ENCODE measurements at regions not wholly inside any gene's neighbourhood (a gene's known extent, or its start where the extent isn't known, plus 50 kb on each side); places are given as distances from the start of the nearest gene placed in this dataset.

DNA sequence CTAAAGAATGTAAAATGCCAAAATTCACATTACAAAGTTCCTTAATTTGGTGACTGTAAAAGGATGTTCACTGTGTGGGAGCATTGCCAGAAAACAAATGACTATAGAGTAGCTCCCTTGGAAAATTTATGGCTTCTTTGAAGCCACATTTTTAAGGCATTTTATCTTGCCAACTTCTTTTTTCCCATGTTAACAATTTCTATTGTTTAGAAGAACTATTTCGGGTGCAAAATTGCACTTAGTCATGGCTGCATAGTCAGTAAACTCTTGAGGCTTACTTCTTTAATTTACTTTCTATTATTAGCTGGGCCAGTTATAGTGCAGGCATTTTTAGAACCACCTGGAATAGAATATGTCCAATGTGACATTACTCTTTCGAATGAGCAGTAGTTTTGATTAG is 515.3 kb downstream of the JRKL start:
- no peaks in the 10 kb centered on the region for H3K9me3 Mint-ChIP-seq
- CTCF ChIA-PET, result no interaction called here
- H3K27ac Mint-ChIP-seq, result no peak overlapping the region
- H3K4me1 Mint-ChIP-seq (ENCODE audit: low read depth), result no peaks in the 10 kb centered on the region
- no peaks in the 10 kb centered on the region for H3K36me3 Mint-ChIP-seq
- H3K4me3 Mint-ChIP-seq, result no peak overlapping the region
- POLR2A ChIA-PET, result no interaction called here
- no peak for DNase-seq
- no peaks in the 10 kb centered on the region for H3K27me3 Mint-ChIP-seq
- intact Hi-C loops (cut with micrococcal nuclease), result no loop called here

DNA sequence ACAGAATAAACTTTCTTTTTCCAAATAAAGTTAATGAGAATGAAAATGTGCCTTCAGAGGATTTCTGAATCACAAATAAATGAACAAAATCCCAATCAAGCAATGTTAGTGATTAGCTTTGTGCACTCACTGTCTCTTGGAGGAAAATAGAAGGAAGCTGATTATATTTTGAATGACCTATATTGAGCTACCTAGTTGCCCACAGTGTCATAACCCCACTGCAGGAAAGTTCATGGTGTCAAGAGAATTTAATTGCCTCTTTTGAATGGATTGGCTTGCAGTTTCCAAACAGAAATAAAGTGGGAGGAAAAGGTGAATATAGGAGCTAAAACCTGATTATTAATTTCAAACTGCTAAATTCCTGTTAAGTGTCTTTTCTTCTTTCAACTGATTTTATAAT is 515.9 kb downstream of the JRKL start:
- H3K9me3 Mint-ChIP-seq, result no peaks in the 10 kb centered on the region
- H3K27ac Mint-ChIP-seq, result no peak overlapping the region
- no peaks in the 10 kb centered on the region for H3K27me3 Mint-ChIP-seq
- CTCF ChIA-PET, result no interaction called here
- H3K36me3 Mint-ChIP-seq, result no peaks in the 10 kb centered on the region
- no peaks in the 10 kb centered on the region for H3K4me1 Mint-ChIP-seq (ENCODE audit: low read depth)
- no peak for DNase-seq
- POLR2A ChIA-PET, result no interaction called here
- intact Hi-C loops (cut with micrococcal nuclease), result no loop called here
- H3K4me3 Mint-ChIP-seq, result no peak overlapping the region

DNA sequence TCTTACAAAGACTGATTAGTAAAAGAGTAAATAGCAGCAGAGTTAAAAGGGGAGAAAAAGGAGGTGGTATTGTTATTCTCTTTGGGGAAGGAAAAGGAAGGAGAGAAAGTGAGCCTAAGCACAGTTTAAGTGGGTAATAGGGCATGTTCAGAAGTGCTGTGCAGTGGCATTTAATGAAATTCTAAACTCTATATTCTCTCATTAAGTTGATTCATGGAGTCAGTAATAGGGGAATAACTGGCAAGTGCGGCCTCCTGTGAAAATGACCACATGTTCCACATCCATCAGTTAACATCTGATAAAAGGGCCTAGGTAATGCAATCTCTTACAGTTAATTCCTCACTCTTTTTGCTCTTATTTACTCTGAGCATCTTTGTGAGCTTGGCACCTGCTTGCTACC is 516.7 kb downstream of the JRKL start:
- CTCF ChIA-PET, result no interaction called here
- intact Hi-C loops (cut with micrococcal nuclease), result no loop called here
- H3K9me3 Mint-ChIP-seq, result no peaks in the 10 kb centered on the region
- no peak overlapping the region for H3K27ac Mint-ChIP-seq
- no peak overlapping the region for H3K4me3 Mint-ChIP-seq
- H3K27me3 Mint-ChIP-seq, result no peaks in the 10 kb centered on the region
- no peak for DNase-seq
- no peaks in the 10 kb centered on the region for H3K4me1 Mint-ChIP-seq (ENCODE audit: low read depth)
- POLR2A ChIA-PET, result no interaction called here
- H3K36me3 Mint-ChIP-seq, result no peaks in the 10 kb centered on the region

DNA sequence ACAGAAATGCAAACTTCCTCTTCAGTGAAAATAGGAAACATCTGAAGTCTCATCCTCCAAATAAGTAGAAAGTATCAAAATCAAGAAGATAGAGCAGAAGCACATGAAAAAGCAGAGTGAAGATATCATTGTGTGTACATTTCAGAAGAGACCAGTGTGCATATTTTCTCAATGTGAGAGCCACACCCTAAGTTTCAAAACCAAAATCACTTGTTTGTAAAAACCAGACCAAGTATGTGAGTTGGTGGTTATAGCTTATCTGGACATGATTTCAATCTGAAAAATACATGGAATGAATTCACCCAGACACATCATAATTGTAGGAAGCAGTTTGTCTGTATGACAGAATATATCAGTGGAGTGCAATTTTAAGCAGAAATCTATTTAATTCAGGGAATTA is 536.0 kb downstream of the JRKL start:
- Mint-ChIP-seq H3K4me3 (no peak overlapping the region), H3K27ac (no peak overlapping the region), H3K9me3 (peaks cover 2% of the 10 kb centered on the region), H3K27me3 (no peaks in the 10 kb centered on the region), H3K4me1 (ENCODE audit: low read depth) (no peaks in the 10 kb centered on the region), H3K36me3 (no peaks in the 10 kb centered on the region)
- ChIA-PET CTCF (interaction anchor here (0.6 kb wide), 1 partner anchor 84 kb away, joined by 3 read pairs; no protein-coding TSS in a partner anchor), POLR2A (no interaction called here)
- DNase-seq, result no peak
- intact Hi-C loops (cut with micrococcal nuclease), result no loop called here

DNA sequence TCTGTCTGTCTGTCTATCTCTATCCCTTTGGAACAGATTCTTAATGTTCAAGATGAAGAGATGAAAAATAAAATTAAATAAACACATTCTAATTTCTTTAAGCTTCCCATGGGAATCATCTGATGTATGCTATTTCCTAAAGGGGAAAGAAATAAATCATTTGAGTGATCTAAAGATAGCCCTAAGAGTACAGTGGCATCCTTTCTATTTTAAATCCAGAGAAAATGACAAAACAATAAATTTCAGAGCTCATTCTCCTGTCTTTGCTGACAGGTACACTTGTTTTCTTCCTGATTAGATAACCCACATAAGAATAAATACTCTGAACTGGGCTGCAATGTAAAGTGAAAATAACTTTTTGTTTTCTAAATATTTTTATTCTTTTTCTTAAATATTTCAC is 550.4 kb downstream of the JRKL start:
- H3K36me3 Mint-ChIP-seq, result no peaks in the 10 kb centered on the region
- DNase-seq, result no peak
- no peaks in the 10 kb centered on the region for H3K9me3 Mint-ChIP-seq
- H3K4me3 Mint-ChIP-seq, result no peak overlapping the region
- ChIA-PET CTCF (no interaction called here), POLR2A (no interaction called here)
- H3K27ac Mint-ChIP-seq, result no peak overlapping the region
- intact Hi-C loops (cut with micrococcal nuclease), result no loop called here
- no peaks in the 10 kb centered on the region for H3K27me3 Mint-ChIP-seq
- H3K4me1 Mint-ChIP-seq (ENCODE audit: low read depth), result no peaks in the 10 kb centered on the region

DNA sequence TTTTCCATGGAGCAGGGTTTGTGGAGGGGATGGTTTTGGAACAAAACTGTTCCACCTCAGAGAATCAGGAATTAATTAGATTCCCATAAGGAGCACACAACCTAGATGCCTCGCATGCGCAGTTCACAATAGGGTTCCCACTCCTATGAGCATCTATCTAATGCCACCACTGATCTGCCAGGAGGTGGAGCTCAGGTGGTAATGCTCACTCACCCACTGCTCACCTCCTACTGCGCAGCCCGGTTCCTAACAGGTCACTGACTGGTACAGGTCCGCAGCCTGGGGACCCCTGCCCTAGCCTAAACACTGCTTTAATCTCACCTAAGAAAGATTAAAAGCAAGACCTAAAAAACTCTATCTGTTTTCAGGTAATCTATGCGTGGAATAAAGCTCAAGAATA is 553.0 kb downstream of the JRKL start:
- Mint-ChIP-seq H3K4me3 (no peak overlapping the region), H3K9me3 (no peaks in the 10 kb centered on the region), H3K4me1 (ENCODE audit: low read depth) (no peaks in the 10 kb centered on the region), H3K36me3 (no peaks in the 10 kb centered on the region), H3K27ac (no peak overlapping the region), H3K27me3 (no peaks in the 10 kb centered on the region)
- no peak for DNase-seq
- intact Hi-C loops (cut with micrococcal nuclease), result no loop called here
- POLR2A ChIA-PET, result no interaction called here
- CTCF ChIA-PET, result no interaction called here

DNA sequence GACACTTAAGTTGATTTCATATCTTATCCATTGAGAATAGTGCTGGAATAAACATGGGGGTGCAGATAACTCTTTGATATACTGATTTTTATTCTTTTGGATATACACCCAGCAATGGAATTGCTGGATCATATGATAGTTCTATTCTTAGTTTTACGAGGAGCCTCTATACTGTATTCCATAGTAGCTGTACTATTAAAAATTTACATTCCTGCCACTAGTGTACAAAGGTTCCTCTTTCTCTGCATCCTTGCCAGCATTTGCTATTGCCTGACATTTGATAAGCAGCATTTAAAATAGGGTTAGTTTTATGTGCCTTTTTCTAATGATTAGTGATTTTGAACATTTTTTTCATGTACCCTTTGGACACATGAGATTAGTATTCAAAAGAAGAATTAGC is 554.2 kb downstream of the JRKL start:
- no peak overlapping the region for H3K27ac Mint-ChIP-seq
- ChIA-PET CTCF (no interaction called here), POLR2A (no interaction called here)
- H3K4me3 Mint-ChIP-seq, result no peak overlapping the region
- no peak for DNase-seq
- no peaks in the 10 kb centered on the region for H3K4me1 Mint-ChIP-seq (ENCODE audit: low read depth)
- H3K9me3 Mint-ChIP-seq, result no peaks in the 10 kb centered on the region
- H3K27me3 Mint-ChIP-seq, result no peaks in the 10 kb centered on the region
- no peaks in the 10 kb centered on the region for H3K36me3 Mint-ChIP-seq
- intact Hi-C loops (cut with micrococcal nuclease), result no loop called here

DNA sequence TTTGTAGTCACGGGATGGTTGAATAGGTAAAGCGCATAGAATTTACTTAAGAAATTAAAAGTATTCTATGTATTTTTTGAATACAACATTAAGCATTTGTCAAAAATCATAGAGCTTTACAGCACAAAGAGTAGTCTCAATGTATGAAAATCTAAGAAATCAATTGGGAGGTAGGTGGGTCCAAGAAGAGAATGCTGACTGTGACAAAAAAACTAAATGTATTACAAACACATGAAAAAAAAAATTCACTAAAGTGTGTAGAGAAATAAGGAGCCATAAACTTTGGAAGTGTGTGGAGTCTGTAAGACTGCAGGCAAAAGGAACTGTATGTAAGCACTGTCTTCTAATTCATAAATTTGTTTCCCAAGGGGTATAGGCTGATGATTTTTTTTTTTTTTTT is 558.3 kb downstream of the JRKL start:
- no peaks in the 10 kb centered on the region for H3K4me1 Mint-ChIP-seq (ENCODE audit: low read depth)
- H3K9me3 Mint-ChIP-seq, result no peaks in the 10 kb centered on the region
- intact Hi-C loops (cut with micrococcal nuclease), result no loop called here
- POLR2A ChIA-PET, result no interaction called here
- H3K27me3 Mint-ChIP-seq, result no peaks in the 10 kb centered on the region
- no peak for DNase-seq
- no peak overlapping the region for H3K27ac Mint-ChIP-seq
- CTCF ChIA-PET, result no interaction called here
- no peak overlapping the region for H3K4me3 Mint-ChIP-seq
- H3K36me3 Mint-ChIP-seq, result no peaks in the 10 kb centered on the region

DNA sequence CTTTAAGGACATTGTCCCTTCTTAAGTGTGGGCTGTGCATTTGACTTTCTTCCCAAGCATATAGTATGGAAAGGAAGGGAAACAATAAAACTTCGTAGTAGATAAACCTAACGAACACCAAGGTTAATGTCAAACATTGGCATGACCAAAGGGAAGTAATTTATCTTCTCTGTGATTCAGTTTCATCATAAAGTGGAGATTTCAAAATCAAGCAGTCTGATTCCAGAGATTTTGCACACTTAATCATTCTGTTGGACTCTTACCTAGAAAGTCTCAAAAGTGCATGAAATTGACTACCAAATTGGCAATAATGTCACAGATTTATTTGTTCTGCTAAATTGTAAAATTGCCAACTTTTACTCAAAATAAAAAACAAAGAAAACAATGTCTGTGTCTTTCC is 559.7 kb downstream of the JRKL start:
- Mint-ChIP-seq H3K27ac (no peak overlapping the region), H3K27me3 (no peaks in the 10 kb centered on the region), H3K9me3 (no peaks in the 10 kb centered on the region), H3K36me3 (no peaks in the 10 kb centered on the region), H3K4me3 (no peak overlapping the region), H3K4me1 (ENCODE audit: low read depth) (no peaks in the 10 kb centered on the region)
- intact Hi-C loops (cut with micrococcal nuclease), result no loop called here
- ChIA-PET POLR2A (no interaction called here), CTCF (no interaction called here)
- DNase-seq, result no peak

DNA sequence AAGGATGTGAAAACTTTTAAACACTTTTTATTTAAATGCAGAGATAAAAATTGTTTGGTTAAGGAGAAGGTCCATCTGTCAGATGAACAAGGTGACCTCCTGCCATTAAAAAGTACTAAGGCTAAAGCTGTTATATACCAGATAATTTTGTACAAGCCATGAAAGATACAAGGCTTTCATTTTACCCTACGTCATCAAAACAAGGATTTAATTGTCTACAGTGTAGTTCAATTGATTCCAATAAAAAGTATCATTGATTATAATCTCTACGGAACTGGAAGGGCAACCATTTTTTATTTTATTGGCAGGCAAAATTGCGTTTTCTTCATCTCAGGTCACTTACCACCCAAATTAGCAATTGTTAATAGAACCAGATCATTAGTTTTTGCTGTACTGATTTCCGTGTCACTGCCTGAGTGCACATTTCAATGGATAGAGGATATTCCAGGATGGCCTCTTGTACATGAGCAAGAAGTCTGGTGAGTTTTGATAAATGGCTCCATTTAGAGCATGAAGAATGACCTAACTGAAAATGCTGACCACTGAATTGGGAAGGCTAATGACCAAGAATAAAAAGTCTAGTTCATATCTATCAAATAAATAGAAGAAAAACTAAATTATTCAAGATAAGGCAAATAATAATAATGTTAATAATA is 564.9 kb downstream of the JRKL start:
- Mint-ChIP-seq H3K27ac (no peak overlapping the region), H3K4me1 (ENCODE audit: low read depth) (no peaks in the 10 kb centered on the region), H3K36me3 (no peaks in the 10 kb centered on the region), H3K4me3 (no peak overlapping the region), H3K27me3 (no peaks in the 10 kb centered on the region), H3K9me3 (peaks cover 2% of the 10 kb centered on the region)
- no peak for DNase-seq
- ChIA-PET CTCF (no interaction called here), POLR2A (no interaction called here)
- intact Hi-C loops (cut with micrococcal nuclease), result no loop called here

DNA sequence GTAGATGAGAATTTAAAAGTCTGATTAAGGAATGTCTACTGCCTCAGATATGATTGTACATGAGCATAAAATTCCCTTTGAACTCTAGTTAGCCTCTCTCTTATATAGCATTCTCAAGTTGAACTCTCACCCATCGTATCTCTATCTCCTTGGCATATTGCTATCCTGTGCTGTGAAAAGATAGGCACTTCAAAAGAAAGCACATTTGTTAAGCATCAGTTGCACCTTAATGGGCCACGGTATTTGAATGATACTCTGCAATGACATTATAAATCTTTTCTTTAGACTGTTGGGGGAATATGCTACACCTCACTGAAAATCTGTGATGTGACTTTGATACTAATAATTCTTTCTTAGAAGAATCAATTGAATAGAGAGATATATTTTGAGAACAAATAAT is 570.7 kb downstream of the JRKL start:
- Mint-ChIP-seq H3K4me1 (ENCODE audit: low read depth) (no peaks in the 10 kb centered on the region), H3K36me3 (no peaks in the 10 kb centered on the region), H3K27ac (no peak overlapping the region), H3K27me3 (no peaks in the 10 kb centered on the region), H3K4me3 (no peak overlapping the region), H3K9me3 (peaks cover 2% of the 10 kb centered on the region)
- ChIA-PET POLR2A (no interaction called here), CTCF (no interaction called here)
- intact Hi-C loops (cut with micrococcal nuclease), result no loop called here
- DNase-seq, result no peak

DNA sequence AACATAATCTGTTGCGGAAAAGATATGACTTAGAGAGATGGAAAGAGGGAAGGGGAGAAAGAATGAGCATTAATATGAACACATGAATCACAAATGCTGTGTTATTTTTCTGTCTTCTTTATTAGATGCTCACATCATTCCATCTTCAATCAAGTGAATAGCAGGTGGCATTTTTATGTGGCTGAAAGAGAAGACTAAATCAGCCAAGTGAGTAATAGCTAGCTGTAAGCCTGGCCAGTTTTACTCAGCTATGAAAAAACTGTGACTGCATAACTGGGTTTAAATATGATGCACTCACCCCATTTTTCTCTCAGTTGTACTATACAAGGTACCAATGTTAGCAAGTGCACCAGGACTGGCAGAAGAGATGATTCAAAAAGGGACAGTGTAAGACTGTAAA is 571.1 kb downstream of the JRKL start:
- H3K4me3 Mint-ChIP-seq, result no peak overlapping the region
- intact Hi-C loops (cut with micrococcal nuclease), result no loop called here
- no peak overlapping the region for H3K27ac Mint-ChIP-seq
- no peak for DNase-seq
- peaks cover 4% of the 10 kb centered on the region for H3K9me3 Mint-ChIP-seq
- ChIA-PET CTCF (no interaction called here), POLR2A (no interaction called here)
- H3K27me3 Mint-ChIP-seq, result no peaks in the 10 kb centered on the region
- no peaks in the 10 kb centered on the region for H3K36me3 Mint-ChIP-seq
- no peaks in the 10 kb centered on the region for H3K4me1 Mint-ChIP-seq (ENCODE audit: low read depth)

DNA sequence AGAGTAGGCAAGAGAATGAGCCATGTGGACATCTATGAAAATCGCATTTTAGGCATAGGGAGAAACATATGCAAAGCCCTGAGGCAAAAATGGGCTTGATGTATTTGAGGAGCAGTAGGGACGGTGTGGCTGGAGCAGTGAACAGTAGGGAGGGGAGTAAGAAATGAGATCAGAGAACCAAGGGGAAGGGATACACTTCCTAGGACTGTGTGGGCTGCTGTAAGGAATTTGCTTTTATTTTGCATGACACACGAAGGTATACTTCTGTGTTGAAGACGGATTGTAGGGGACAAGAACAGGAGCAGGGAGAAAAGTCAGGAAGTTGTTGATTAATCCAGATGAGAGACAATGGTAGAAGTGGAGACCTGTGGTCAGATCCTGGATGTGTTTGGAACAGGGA is 572.1 kb downstream of the JRKL start:
- DNase-seq, result no peak
- intact Hi-C loops (cut with micrococcal nuclease), result no loop called here
- ChIA-PET POLR2A (no interaction called here), CTCF (no interaction called here)
- no peak overlapping the region for H3K27ac Mint-ChIP-seq
- no peaks in the 10 kb centered on the region for H3K36me3 Mint-ChIP-seq
- H3K27me3 Mint-ChIP-seq, result no peaks in the 10 kb centered on the region
- H3K9me3 Mint-ChIP-seq, result peaks cover 3% of the 10 kb centered on the region
- no peak overlapping the region for H3K4me3 Mint-ChIP-seq
- no peaks in the 10 kb centered on the region for H3K4me1 Mint-ChIP-seq (ENCODE audit: low read depth)

DNA sequence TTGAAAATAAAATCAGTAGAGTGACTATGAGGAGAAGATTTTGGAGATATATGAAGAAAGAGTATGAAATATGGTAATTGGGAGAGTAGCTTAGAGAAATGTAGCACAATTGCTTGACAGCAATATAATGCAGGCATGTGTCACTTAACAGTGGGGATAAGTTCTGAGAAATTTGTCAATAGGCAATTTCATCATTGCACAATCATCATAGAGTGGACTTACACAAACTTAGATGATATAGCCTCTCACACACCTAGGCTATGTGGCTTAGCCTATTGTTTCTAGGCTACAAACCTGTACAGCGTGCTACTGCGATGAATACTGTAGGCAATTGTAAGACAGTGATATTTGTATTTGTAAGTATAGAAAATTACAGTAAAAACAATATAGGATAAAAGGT is 573.6 kb downstream of the JRKL start:
- Mint-ChIP-seq H3K27ac (no peak overlapping the region), H3K9me3 (peaks cover 2% of the 10 kb centered on the region), H3K4me3 (no peak overlapping the region), H3K4me1 (ENCODE audit: low read depth) (no peaks in the 10 kb centered on the region), H3K27me3 (no peaks in the 10 kb centered on the region), H3K36me3 (no peaks in the 10 kb centered on the region)
- no peak for DNase-seq
- intact Hi-C loops (cut with micrococcal nuclease), result no loop called here
- ChIA-PET CTCF (no interaction called here), POLR2A (no interaction called here)

Measured in activated CD4-positive, alpha-beta memory T cell treated with anti-CD3 and anti-CD28 coated beads for 36 hours (primary cell).